Lower leg skin (tissue), 3 donors: ENCODE measurements at regions not wholly inside any gene's neighbourhood (a gene's known extent, or its start where the extent isn't known, plus 50 kb on each side); places are given as distances from the start of the nearest gene placed in this dataset.

Experiments used
- CTCF ChIP-seq, 3 donors: fragments of 450-650 bp; IDR thresholded peaks; one replicate each; pipeline ENCODE4 v1.5.1; 2016; ENCODE audit warnings: antibody characterized with exemption in 3 of 3, mild to moderate bottlenecking in 3 of 3, moderate library complexity in 2 of 3
- POLR2A ChIP-seq, 2 donors: fragments of 450-650 bp; IDR thresholded peaks; one replicate each; pipeline ENCODE4 v1.6.1; 2016 to 2017; ENCODE audit warnings: antibody characterized with exemption in 2 of 2, mild to moderate bottlenecking in 1 of 2, moderate library complexity in 1 of 2

GRCh38 chr21:40950970-40951369 lies 104.0 kb upstream of the DSCAM start:
- TF ChIP-seq CTCF (IDR thresholded peaks at IDR 0.05): no peak
- no peak for TF ChIP-seq POLR2A (IDR thresholded peaks at IDR 0.05)
